Upper lobe of left lung (tissue), 6 donors: ENCODE measurements at regions not wholly inside any gene's neighbourhood (a gene's known extent, or its start where the extent isn't known, plus 50 kb on each side); places are given as distances from the start of the nearest gene placed in this dataset.

Experiments used
- ATAC-seq, 2 donors: fragments of 200-7000 bp; cut with Tn5 transposase; one replicate each; pipeline ENCODE4 v1.9.1; 2022; ENCODE audit warnings: mild to moderate bottlenecking in 2 of 2, moderate library complexity in 2 of 2; ENCODE audit not compliant: low FRiP score in 2 of 2
- DNase-seq, 2 donors: peaks; one replicate each; pipeline ENCODE4 v3.0.0-alpha.2; 2019 to 2020
- H3K27ac ChIP-seq, 4 donors: fragments of 200-600 bp; sonication (generic); one replicate each; pipeline ENCODE4 v1.5.1; 2016 to 2019
- H3K27me3 ChIP-seq, 4 donors: fragments of 200-600 bp; sonication (generic); one replicate each; pipeline ENCODE4 v1.5.1; 2017 to 2019
- H3K36me3 ChIP-seq, 4 donors: fragments of 200-600 bp; sonication (generic); one replicate each; pipeline ENCODE4 v1.5.1; 2016 to 2019
- H3K4me1 ChIP-seq, 4 donors: fragments of 200-600 bp; sonication (generic); one replicate each; pipeline ENCODE4 v1.5.1; 2018 to 2019
- H3K4me3 ChIP-seq, 4 donors: fragments of 200-600 bp; sonication (generic); one replicate each; pipeline ENCODE4 v1.5.1; 2017 to 2019; ENCODE audit warnings: mild to moderate bottlenecking in 2 of 4, moderate library complexity in 1 of 4
- H3K9me3 ChIP-seq, 4 donors: fragments of 200-600 bp; sonication (generic); one replicate each; pipeline ENCODE4 v1.5.1; 2018 to 2019
- EP300 ChIP-seq, 4 donors: sonication (generic); formaldehyde crosslinking; IDR thresholded peaks; one replicate each; pipeline ENCODE4 v1.5.1; 2017; ENCODE audit warnings: antibody characterized with exemption in 4 of 4, control low read depth in 2 of 4
- POLR2A ChIP-seq, 4 donors: fragments of 450-650 bp; IDR thresholded peaks; one replicate each; pipeline ENCODE4 v1.5.1; 2016 to 2017; ENCODE audit warnings: antibody characterized with exemption in 4 of 4, mild to moderate bottlenecking in 2 of 4
- POLR2AphosphoS5 ChIP-seq, 2 donors: sonication (generic); formaldehyde crosslinking; IDR thresholded peaks; one replicate each; pipeline ENCODE4 v1.5.1; 2017; ENCODE audit warnings: antibody characterized with exemption in 2 of 2
- WGBS, 2 donors: methylation state at CpG; one replicate each; pipeline ENCODE4 v1.1.5; 2017 to 2018; 5-methylcytosine and 5-hydroxymethylcytosine counted together
- TF ChIP-seq, protein P1 (sequence below), 6 experiments: fragments of 450-650 bp in 4 of 6; fragments of 200-600 bp in 2 of 6; sonication (generic) in 2 of 6; IDR thresholded peaks; one replicate each; pipeline ENCODE4 v1.5.1; 2016 to 2019; ENCODE audit warnings: antibody characterized with exemption in 6 of 6
- donor health status: DM: no; HTN: no; CAD: no; lungs with moderate emphysema.
- donor health status: DM: no; HTN: yes; CAD: no; lungs with severe emphysema.

DNA sequence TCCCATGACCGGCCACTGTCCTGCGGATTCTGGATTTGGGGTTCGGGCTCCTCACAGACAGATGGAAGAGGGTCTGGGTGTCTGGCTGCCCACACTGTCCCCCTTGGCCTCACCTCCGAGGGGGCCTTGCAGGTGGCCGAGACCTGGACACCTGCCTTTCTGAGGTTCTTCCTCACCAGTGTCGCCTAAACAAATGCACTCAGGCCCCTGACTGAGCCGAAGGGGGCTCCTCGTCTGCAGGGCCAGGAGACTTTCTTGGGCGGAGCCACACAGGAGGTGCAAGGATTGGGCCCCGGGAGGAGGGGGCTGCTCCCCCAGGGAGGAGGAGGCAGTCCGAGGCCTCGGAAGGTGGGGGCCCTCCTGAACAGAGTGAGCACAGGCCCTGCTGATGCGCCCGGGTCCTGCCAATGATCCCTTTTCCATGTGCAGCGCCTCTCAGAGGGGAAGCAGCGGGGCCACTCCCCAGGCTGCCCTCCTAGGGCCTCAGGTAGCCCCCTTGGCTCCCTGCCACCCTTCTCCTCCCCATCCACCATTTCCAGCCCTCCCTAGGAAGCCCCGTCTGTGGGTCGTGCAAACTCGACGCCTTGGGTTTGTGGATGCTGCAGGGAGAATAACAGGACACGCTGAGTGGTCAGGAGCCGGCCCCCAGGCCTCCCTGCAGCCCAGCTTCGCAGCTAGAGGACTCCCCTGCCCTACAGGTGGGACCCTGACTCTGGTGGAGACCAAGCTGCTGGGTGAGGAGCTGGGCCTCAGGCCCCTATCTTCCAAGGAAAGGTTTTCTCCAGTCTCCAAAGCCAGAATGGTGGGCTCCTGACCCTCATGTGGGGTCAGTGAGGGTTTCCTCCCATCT is 63.4 kb upstream of the ZNF469 start:
- DNase-seq = no peak
- ATAC-seq = no peak
- no peaks in the 10 kb centered on the region for H3K27me3 ChIP-seq
- no peak overlapping the region for H3K27ac ChIP-seq
- WGBS, 2 donors = 87 to 92% methylated on average over 10 to 21 of the region's 23 CpGs
- TF ChIP-seq, protein P1, sequence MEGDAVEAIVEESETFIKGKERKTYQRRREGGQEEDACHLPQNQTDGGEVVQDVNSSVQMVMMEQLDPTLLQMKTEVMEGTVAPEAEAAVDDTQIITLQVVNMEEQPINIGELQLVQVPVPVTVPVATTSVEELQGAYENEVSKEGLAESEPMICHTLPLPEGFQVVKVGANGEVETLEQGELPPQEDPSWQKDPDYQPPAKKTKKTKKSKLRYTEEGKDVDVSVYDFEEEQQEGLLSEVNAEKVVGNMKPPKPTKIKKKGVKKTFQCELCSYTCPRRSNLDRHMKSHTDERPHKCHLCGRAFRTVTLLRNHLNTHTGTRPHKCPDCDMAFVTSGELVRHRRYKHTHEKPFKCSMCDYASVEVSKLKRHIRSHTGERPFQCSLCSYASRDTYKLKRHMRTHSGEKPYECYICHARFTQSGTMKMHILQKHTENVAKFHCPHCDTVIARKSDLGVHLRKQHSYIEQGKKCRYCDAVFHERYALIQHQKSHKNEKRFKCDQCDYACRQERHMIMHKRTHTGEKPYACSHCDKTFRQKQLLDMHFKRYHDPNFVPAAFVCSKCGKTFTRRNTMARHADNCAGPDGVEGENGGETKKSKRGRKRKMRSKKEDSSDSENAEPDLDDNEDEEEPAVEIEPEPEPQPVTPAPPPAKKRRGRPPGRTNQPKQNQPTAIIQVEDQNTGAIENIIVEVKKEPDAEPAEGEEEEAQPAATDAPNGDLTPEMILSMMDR (IDR thresholded peaks at IDR 0.05) = no peak
- TF ChIP-seq POLR2A (IDR thresholded peaks at IDR 0.05) = no peak
- TF ChIP-seq POLR2AphosphoS5 (IDR thresholded peaks at IDR 0.05) = no peak
- no peak for TF ChIP-seq EP300 (IDR thresholded peaks at IDR 0.05)
- no peaks in the 10 kb centered on the region for H3K9me3 ChIP-seq
- H3K36me3 ChIP-seq = no peaks in the 10 kb centered on the region
- H3K4me1 ChIP-seq = no peaks in the 10 kb centered on the region
- H3K4me3 ChIP-seq = no peak overlapping the region

DNA sequence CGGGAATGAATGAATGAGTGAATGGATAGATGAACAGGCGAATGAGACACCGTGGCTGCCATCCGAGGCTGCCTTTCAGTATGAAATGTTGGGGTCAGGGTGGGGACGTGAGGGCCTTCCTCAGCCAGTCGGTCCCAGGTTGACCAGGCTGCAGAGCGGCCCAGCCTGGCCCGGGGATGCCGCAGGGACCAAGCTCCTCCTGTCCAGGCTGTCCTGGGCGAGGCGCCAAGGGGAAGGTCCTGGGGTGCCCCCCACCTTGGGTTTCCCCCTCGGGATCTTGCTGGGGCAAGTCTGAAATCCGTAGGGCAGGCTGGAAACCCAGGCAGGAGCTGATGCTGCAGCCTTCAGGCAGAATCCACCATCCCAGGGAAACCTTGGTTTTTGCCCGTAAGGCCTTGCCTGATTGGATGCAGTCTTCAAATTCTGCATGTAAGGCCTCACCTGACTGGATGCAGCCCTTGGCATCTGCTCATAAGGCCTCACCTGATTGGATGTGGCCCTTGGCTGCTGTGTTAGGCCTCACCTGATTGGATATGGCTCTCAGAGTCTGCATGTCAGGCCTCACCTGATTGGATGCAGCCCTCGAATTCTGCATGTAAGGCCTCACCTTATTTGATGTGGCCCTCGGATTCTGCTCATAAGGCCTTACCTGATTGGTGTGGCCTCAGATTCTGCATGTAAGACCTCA is 61.7 kb upstream of the ZNF469 start:
- Histone ChIP-seq H3K27ac (no peak overlapping the region), H3K4me3 (no peak overlapping the region), H3K27me3 (no peaks in the 10 kb centered on the region), H3K9me3 (no peaks in the 10 kb centered on the region), H3K36me3 (no peaks in the 10 kb centered on the region), H3K4me1 (no peaks in the 10 kb centered on the region)
- DNase-seq = no peak
- 95% methylated on average over 10 to 11 of the region's 16 CpGs for WGBS, 2 donors
- no peak for ATAC-seq
- TF ChIP-seq EP300 (IDR thresholded peaks at IDR 0.05) (no peak), POLR2AphosphoS5 (IDR thresholded peaks at IDR 0.05) (no peak), POLR2A (IDR thresholded peaks at IDR 0.05) (no peak)
- TF ChIP-seq, protein P1 (IDR thresholded peaks at IDR 0.05) = no peak

DNA sequence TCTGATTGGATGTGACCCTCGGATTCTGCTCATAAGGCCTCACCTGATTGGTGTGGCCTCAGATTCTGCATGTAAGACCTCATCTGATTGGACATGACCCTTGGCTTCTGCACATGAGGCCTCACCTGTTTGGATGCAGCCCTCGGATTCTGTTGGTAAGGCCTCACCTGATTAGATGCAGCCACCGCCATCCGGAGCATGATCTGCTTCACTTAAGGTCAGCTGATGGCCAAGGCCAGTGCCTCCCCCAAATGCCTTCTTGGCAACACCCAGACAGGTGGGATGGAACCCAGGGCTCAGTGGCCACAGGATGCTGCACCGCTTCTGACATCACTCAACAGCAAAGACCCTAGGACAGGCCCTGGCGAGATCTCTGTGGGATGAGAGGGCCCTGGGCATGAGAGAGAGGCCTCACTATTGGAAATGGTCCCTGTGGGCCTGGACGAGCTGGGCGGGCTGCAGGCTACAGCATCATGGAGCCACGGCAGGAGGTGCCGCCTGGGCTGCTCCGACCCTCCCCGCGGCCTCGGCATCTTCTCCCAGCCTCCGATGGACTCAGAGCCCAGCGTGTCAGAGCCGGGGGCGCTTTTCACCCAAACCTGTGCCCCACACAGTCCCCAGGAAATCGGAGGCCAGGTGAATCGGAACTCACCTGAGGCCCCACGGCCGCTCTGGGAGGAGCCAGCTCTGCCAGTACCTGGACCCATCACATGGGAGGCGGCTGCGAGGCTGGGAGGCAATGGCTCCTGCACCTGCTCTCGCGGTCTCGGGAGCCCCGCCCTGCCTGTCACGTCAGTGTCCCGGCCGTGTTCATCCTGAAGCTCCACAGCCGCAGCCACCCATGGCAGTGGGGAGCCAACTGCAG is 60.9 kb upstream of the ZNF469 start:
- no peak for DNase-seq
- TF ChIP-seq, protein P1 (IDR thresholded peaks at IDR 0.05) = no peak
- no peak for TF ChIP-seq POLR2A (IDR thresholded peaks at IDR 0.05)
- TF ChIP-seq EP300 (IDR thresholded peaks at IDR 0.05) = no peak
- TF ChIP-seq POLR2AphosphoS5 (IDR thresholded peaks at IDR 0.05) = no peak
- Histone ChIP-seq H3K4me3 (no peak overlapping the region), H3K27ac (no peak overlapping the region), H3K4me1 (no peaks in the 10 kb centered on the region), H3K27me3 (no peaks in the 10 kb centered on the region), H3K9me3 (no peaks in the 10 kb centered on the region), H3K36me3 (no peaks in the 10 kb centered on the region)
- WGBS, 2 donors = 94 to 95% methylated on average over 20 to 32 of the region's 32 CpGs
- ATAC-seq = no peak

DNA sequence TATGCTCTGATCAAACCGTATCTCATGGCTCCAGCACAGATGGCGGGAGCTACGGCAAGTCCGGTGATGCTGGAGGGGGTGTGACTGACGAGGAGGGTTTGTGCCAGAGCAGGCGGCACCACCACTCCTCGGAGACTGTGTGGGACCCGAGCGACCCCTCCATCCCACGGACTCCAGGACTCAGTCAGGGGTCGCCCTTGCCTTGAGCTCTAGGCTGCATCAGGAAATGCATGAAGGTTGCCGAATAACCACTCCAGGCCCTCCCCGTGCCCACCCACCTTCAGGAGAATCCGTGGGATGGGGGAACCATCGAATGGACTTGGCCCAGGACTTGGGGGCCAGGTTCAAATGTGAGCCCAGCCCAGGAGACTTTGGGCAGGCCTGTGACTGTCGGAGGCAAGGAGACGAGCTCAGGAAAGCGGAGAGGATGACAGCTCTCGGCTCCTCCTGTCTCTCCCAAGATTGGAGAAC is 60.2 kb upstream of the ZNF469 start:
- Histone ChIP-seq H3K36me3 (no peaks in the 10 kb centered on the region), H3K9me3 (no peaks in the 10 kb centered on the region), H3K4me1 (no peaks in the 10 kb centered on the region), H3K27ac (no peak overlapping the region), H3K4me3 (no peak overlapping the region), H3K27me3 (no peaks in the 10 kb centered on the region)
- DNase-seq (no peak), ATAC-seq (no peak)
- TF ChIP-seq POLR2AphosphoS5 (IDR thresholded peaks at IDR 0.05) (no peak), POLR2A (IDR thresholded peaks at IDR 0.05) (no peak), EP300 (IDR thresholded peaks at IDR 0.05) (no peak)
- TF ChIP-seq, protein P1 (IDR thresholded peaks at IDR 0.05) = no peak
- 87 to 90% methylated on average over 6 to 19 of the region's 19 CpGs for WGBS, 2 donors
